Esophagus (tissue), 2 donors: ENCODE measurements at regions not wholly inside any gene's neighbourhood (a gene's known extent, or its start where the extent isn't known, plus 50 kb on each side); places are given as distances from the start of the nearest gene placed in this dataset.

ENCODE experiments used
- H3K27ac ChIP-seq, 2 donors: one replicate each; pipeline ENCODE4 v1.5.1; 2013; ENCODE audit warnings: low read depth in 2 of 2, mild to moderate bottlenecking in 2 of 2, inconsistent platforms in 1 of 2, low read length in 1 of 2, moderate library complexity in 1 of 2
- H3K27me3 ChIP-seq, 2 donors: one replicate each; pipeline ENCODE4 v1.6.1; 2013; ENCODE audit warnings: low read length in 2 of 2, control low read depth in 1 of 2, mild to moderate bottlenecking in 1 of 2; ENCODE audit not compliant: insufficient read depth in 2 of 2, control insufficient read depth in 1 of 2
- H3K36me3 ChIP-seq, 2 donors: one replicate each; pipeline ENCODE4 v1.6.1; 2013; ENCODE audit warnings: low read length in 1 of 2; ENCODE audit not compliant: control insufficient read depth in 2 of 2, insufficient read depth in 2 of 2
- H3K4me1 ChIP-seq, 2 donors: one replicate each; pipeline ENCODE4 v1.6.1; 2013; ENCODE audit warnings: low read length in 1 of 2; ENCODE audit not compliant: control insufficient read depth in 2 of 2, insufficient read depth in 2 of 2
- H3K4me3 ChIP-seq, 2 donors: one replicate each; pipeline ENCODE4 v1.5.1; 2013; ENCODE audit warnings: low read length in 2 of 2, mild to moderate bottlenecking in 2 of 2, low read depth in 1 of 2, moderate library complexity in 1 of 2
- H3K9me3 ChIP-seq, 2 donors: one replicate each; pipeline ENCODE4 v1.6.1; 2013; ENCODE audit warnings: mild to moderate bottlenecking in 2 of 2, low read depth in 1 of 2, low read length in 1 of 2, moderate library complexity in 1 of 2; ENCODE audit not compliant: control insufficient read depth in 2 of 2, insufficient read depth in 1 of 2
- WGBS, 2 donors: extraction: QIAGEN DNeasy Blood & Tissue Kit; methylation state at CpG; one replicate each; pipeline ENCODE4 v1.1.7; 2013; 5-methylcytosine and 5-hydroxymethylcytosine counted together
- donor health status: healthy with polysubstance abuse.
- donor health status: Bipolar disorder and iron deficiency.

DNA sequence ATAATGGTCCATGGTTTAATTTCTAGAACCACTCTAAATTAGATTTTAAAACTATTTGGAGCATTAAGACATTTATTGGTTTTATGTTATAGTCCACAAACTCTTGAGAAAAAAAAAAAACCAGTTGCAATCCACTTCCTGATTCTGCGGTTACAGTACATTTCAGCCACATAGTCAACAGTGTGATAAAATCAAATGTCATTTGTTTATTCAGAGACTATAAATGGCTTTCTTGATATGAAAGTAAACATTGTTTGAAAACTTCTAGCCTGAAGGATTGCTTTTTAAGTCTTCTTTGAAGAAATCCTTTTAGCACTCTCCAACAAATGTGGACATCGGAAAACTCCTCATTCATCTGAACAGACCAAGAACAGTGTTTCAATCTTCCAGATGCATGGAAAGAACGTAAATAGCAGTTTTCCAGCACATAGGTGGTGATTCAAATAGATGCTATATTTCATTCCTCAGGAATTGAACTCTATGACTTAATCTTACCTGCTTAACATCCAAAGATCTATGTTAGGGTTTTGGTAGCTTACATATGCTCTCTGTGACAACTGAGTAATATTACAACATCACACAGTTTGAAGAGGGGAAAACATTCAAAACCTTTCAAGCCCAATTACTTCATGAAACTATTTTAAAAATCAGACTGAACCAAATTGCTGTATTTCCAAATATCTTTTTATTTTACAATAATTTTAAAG, 87.8 kb upstream of the UBE2E2 start:
- no peak overlapping the region for H3K27ac ChIP-seq
- H3K27me3 ChIP-seq: no peaks in the 10 kb centered on the region
- H3K9me3 ChIP-seq: no peaks in the 10 kb centered on the region
- H3K4me3 ChIP-seq: no peak overlapping the region
- no peaks in the 10 kb centered on the region for H3K36me3 ChIP-seq
- peaks cover 0 to 5% of the 10 kb centered on the region in 2 donors for H3K4me1 ChIP-seq
- 51 to 61% methylated on average over 3 of the region's 3 CpGs for WGBS, 2 donors

DNA sequence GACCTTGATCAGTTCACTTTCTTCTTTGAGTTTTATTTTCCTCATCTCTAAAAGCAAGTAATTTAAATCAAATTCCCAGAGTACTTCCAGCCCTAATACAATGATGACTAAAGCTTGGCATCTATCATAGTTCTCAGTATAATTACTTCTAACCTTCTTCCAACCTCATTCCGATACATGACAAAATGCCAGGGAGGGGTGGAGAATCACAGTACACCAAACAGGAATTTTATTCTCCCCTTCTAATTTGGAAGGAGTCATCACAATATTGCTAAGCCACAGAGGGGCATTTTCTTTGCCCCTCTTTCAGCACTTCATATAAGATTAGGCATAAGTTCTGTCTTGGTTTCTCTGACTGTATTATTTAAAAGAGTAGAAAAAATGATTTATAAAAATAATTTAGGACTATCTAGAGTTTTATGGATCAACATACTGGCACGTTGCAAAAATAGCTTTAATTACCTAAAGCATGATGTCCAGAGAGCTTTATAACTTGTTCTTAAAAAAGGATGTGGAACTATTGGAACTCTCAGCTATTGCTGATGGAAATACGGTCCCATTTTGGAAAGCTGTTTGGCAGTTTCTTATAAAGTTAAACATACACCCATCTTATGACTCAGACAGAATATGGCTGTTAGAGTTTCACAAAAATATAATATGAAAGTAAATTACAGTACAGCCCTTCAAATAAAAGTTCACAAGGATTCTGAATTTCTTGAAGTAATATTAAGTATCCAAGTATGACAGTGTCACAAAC, 86.9 kb upstream of the UBE2E2 start:
- WGBS, 2 donors: 29 to 46% methylated on average over 3 of the region's 3 CpGs
- no peaks in the 10 kb centered on the region for H3K9me3 ChIP-seq
- H3K4me1 ChIP-seq: peaks cover 0 to 5% of the 10 kb centered on the region in 2 donors
- no peak overlapping the region for H3K27ac ChIP-seq
- H3K27me3 ChIP-seq: no peaks in the 10 kb centered on the region
- H3K36me3 ChIP-seq: no peaks in the 10 kb centered on the region
- no peak overlapping the region for H3K4me3 ChIP-seq

DNA sequence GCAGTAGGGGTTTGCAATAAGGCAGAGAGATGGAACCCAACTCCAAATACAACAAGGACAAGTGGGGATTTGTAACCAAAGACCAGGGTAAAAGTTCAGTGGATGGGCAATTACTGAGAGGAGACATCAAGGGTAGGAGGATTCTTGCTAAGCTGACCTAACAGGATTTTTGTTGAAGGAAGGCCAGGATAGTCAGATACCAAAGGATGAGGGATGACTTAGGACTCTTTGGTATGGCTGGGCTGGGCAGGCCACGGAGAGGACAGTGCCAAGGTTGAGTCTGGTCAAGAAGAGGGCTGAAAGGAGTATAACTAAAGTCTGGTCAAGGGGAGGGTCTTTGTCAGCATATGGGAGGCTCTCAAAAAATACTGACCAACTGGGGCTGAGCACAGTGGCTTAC, 85.3 kb upstream of the UBE2E2 start:
- H3K27ac ChIP-seq: no peak overlapping the region
- 62 to 67% methylated on average over 1 of the region's 1 CpG for WGBS, 2 donors
- H3K9me3 ChIP-seq: no peaks in the 10 kb centered on the region
- peaks cover 0 to 2% of the 10 kb centered on the region in 2 donors for H3K4me1 ChIP-seq
- H3K27me3 ChIP-seq: no peaks in the 10 kb centered on the region
- no peaks in the 10 kb centered on the region for H3K36me3 ChIP-seq
- no peak overlapping the region for H3K4me3 ChIP-seq

DNA sequence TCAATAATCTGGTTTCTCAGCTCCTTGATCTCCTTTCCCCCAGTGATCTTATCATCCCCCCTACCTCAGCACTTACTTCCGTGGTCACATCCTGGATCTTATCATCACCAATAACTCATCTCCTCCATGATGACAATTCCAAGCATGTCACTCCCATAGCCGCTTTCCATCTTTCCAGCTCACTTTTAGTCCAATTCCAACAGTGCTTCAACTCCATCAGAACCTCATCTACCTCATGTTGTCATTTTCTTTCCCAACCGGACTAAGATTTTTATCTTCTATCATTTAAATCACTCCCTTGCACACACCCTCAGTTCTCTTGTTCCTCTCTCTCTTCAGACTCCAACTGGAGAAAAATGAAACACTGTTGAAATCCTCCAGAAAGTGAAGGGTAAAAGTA, 75.9 kb upstream of the UBE2E2 start:
- Histone ChIP-seq H3K27me3 (no peaks in the 10 kb centered on the region), H3K27ac (no peak overlapping the region), H3K36me3 (no peaks in the 10 kb centered on the region), H3K9me3 (no peaks in the 10 kb centered on the region), H3K4me3 (no peak overlapping the region), H3K4me1 (no peaks in the 10 kb centered on the region)
- 94 to 95% methylated on average over 3 of the region's 3 CpGs for WGBS, 2 donors

GRCh38 chr3:23128655-23129054, 74.5 kb upstream of the UBE2E2 start:
- no peak overlapping the region for H3K4me3 ChIP-seq
- no peaks in the 10 kb centered on the region for H3K27me3 ChIP-seq
- H3K9me3 ChIP-seq: no peaks in the 10 kb centered on the region
- no peak overlapping the region for H3K27ac ChIP-seq
- H3K36me3 ChIP-seq: no peaks in the 10 kb centered on the region
- no peaks in the 10 kb centered on the region for H3K4me1 ChIP-seq
- 56 to 58% methylated on average over 2 of the region's 2 CpGs for WGBS, 2 donors

- 62 to 65% methylated on average over 4 of the region's 4 CpGs for WGBS, 2 donors
- no peaks in the 10 kb centered on the region for H3K36me3 ChIP-seq
- H3K4me1 ChIP-seq: no peaks in the 10 kb centered on the region
- no peaks in the 10 kb centered on the region for H3K9me3 ChIP-seq
- no peaks in the 10 kb centered on the region for H3K27me3 ChIP-seq
- H3K27ac ChIP-seq: peak overlapping the region; percentile 52 to 74
- H3K4me3 ChIP-seq: peak overlapping the region in 1 of 2 donors; percentile 33
Observed at GRCh38 chr3:23129117-23129516, 74.0 kb upstream of the UBE2E2 start.

DNA sequence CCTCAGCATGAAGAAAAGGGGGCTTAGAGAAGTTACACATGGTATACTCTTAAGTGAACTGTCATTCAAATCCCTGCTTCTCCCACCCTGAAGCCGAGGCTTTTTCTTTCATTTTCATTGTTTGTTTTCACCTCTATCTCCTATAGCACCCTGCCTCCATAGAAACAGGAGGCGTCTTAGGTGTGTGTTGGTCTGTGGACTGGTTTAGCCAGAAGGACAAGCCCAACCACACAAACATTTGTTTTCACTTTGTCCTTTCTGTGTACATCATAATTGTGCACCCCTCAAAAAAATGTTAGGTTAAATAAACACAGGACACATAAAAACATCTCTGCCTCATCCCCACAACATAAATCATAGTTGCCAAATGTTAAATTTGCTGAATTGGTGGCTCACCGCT, 73.3 kb upstream of the UBE2E2 start:
- no peaks in the 10 kb centered on the region for H3K36me3 ChIP-seq
- H3K4me1 ChIP-seq: no peaks in the 10 kb centered on the region
- peak overlapping the region; percentile 4 to 11 for H3K27ac ChIP-seq
- no peaks in the 10 kb centered on the region for H3K9me3 ChIP-seq
- H3K27me3 ChIP-seq: no peaks in the 10 kb centered on the region
- WGBS, 2 donors: 41 to 49% methylated on average over 3 of the region's 3 CpGs
- peak overlapping the region in 1 of 2 donors; percentile 33 for H3K4me3 ChIP-seq

DNA sequence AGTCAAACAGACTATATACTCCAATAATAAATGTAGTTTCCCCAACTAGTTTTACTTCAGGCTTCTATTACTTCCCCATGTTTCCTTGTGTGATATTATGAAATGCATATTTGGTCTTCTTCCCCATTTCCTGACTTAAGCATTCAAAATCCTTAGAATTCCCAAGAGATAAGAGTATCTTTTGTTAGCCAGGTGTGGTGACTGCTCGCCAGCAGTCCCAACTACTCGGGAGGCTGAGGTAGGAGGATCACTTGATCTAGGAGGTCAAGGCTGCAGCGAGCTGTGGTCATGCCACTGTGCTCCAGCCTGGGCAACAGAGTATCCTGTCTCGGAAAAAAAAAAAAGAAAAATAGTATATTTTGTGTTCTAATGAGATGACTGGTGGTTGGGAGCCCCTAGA, 72.7 kb upstream of the UBE2E2 start:
- Histone ChIP-seq H3K4me3 (no peak overlapping the region), H3K9me3 (no peaks in the 10 kb centered on the region), H3K27ac (peak overlapping the region in 1 of 2 donors; percentile 7), H3K27me3 (no peaks in the 10 kb centered on the region), H3K4me1 (no peaks in the 10 kb centered on the region), H3K36me3 (no peaks in the 10 kb centered on the region)
- 88 to 90% methylated on average over 4 of the region's 4 CpGs for WGBS, 2 donors

- H3K4me1 ChIP-seq: no peaks in the 10 kb centered on the region
- H3K36me3 ChIP-seq: no peaks in the 10 kb centered on the region
- WGBS, 2 donors: 88 to 91% methylated on average over 12 of the region's 12 CpGs
- no peaks in the 10 kb centered on the region for H3K27me3 ChIP-seq
- H3K4me3 ChIP-seq: no peak overlapping the region
- peak overlapping the region in 1 of 2 donors; percentile 44 for H3K27ac ChIP-seq
- H3K9me3 ChIP-seq: no peaks in the 10 kb centered on the region
Observed at GRCh38 chr3:23135026-23135785, 67.9 kb upstream of the UBE2E2 start.
